HepG2 (cell line): ENCODE measurements at regions not wholly inside any gene's neighbourhood (a gene's known extent, or its start where the extent isn't known, plus 50 kb on each side); places are given as distances from the start of the nearest gene placed in this dataset.

Experiments used
- ATAC-seq: fragments of 200-7000 bp; cut with Tn5 transposase; 3 replicates; pipeline ENCODE4 v1.9.1; 2020; ENCODE audit warnings: mild to moderate bottlenecking, moderate library complexity
- BruUV-seq: library from RNA; stranded (reverse); fragments of 400-500 nt; replicated peaks from 2 replicates; lab custom pipeline; 2021; lab: Mats Ljungman, UMichigan
- CTCF ChIA-PET: fragments of 300-600 bp; formaldehyde crosslinking; extraction: SDS; loops from one replicate; lab custom pipeline; 2021; ENCODE audit warnings: low total read pairs, inconsistent platforms, low intra/inter-chr PET ratio; lab: Yijun Ruan, JAX
- POLR2A ChIA-PET: fragments of 350-600 bp; sonication (Branson Sonifier 250); formaldehyde crosslinking; loops from one replicate; lab custom pipeline; 2020; ENCODE audit warnings: antibody characterized with exemption, inconsistent platforms; lab: Yijun Ruan, JAX
- DNase-seq: peaks from one replicate; pipeline ENCODE4 v3.0.0-alpha.2; 2015; ENCODE audit warnings: low spot score
- FAIRE-seq: peaks from 3 replicates; lab custom pipeline; 2011; peaks lifted over from hg19 to GRCh38; lab: Jason Lieb, UNC
- H2AFZ ChIP-seq: one replicate; pipeline ENCODE4 v1.6.1; 2011; ENCODE audit warnings: low read length, inconsistent platforms
- H3K27ac ChIP-seq: fragments of 300-600 bp; 3 replicates; pipeline ENCODE4 v1.8.0; 2011; ENCODE audit warnings: mixed run types, mild to moderate bottlenecking, mixed read lengths, low read length, inconsistent platforms; ENCODE audit not compliant: insufficient read depth; ENCODE audit errors: extremely low read length
- H3K27me3 ChIP-seq, 2 experiments: fragments of 200-600 bp in 1 of 2; 2 replicates in 1 of 2; 3 replicates in 1 of 2; pipeline versions ENCODE4 v1.6.0 to v1.8.0; 2011; ENCODE audit warnings: low read length in 2 of 2, mild to moderate bottlenecking in 2 of 2, moderate library complexity in 2 of 2, inconsistent platforms in 1 of 2; ENCODE audit not compliant: insufficient read depth in 2 of 2, control insufficient read depth in 1 of 2
- H3K36me3 ChIP-seq, 2 experiments: fragments of 200-600 bp in 1 of 2; replicated peaks in 1 of 2; 2 replicates in 1 of 2; 3 replicates in 1 of 2; pipeline versions ENCODE4 v1.5.1 to v1.8.0; 2011; ENCODE audit warnings: low read length in 2 of 2, inconsistent platforms in 1 of 2; ENCODE audit not compliant: insufficient read depth in 2 of 2, control insufficient read depth in 1 of 2
- H3K4me1 ChIP-seq: 2 replicates; pipeline ENCODE4 v1.5.1; 2012; ENCODE audit warnings: low read length, inconsistent platforms; ENCODE audit not compliant: insufficient read depth
- H3K4me2 ChIP-seq: 2 replicates; pipeline ENCODE4 v1.6.0; 2011; ENCODE audit warnings: low read depth, low read length, inconsistent platforms
- H3K4me3 ChIP-seq, 3 experiments: fragments of 200-600 bp in 1 of 3; sonication (generic), shearing (Covaris generic) in 1 of 3; replicated peaks in 1 of 3; 2 replicates each; pipeline ENCODE4 v1.5.1; 2011 to 2016; ENCODE audit warnings: low read length in 3 of 3, inconsistent platforms in 2 of 3, low read depth in 2 of 3, mild to moderate bottlenecking in 2 of 3, control low read depth in 1 of 3, mixed read lengths in 1 of 3; ENCODE audit not compliant: insufficient read depth in 1 of 3
- H3K79me2 ChIP-seq: one replicate; pipeline ENCODE4 v1.6.1; 2011; ENCODE audit warnings: low read length, inconsistent platforms; ENCODE audit not compliant: insufficient read depth
- H3K9ac ChIP-seq: 2 replicates; pipeline ENCODE4 v1.6.0; 2011; ENCODE audit warnings: mild to moderate bottlenecking, low read depth, low read length, inconsistent platforms; ENCODE audit not compliant: insufficient read depth
- H3K9me3 ChIP-seq: 2 replicates; pipeline ENCODE4 v1.5.1; 2012; ENCODE audit warnings: mild to moderate bottlenecking, low read length
- H4K20me1 ChIP-seq: 2 replicates; pipeline ENCODE4 v1.6.0; 2011; ENCODE audit warnings: inconsistent platforms, mild to moderate bottlenecking, low read length, moderate library complexity; ENCODE audit not compliant: insufficient read depth
- HDAC2 ChIP-seq: sonication (generic); formaldehyde crosslinking; IDR thresholded peaks from 2 replicates; pipeline ENCODE4 v1.4.0; 2020; ENCODE audit warnings: missing genetic modification reagents
- MEIS2 ChIP-seq: sonication (generic); formaldehyde crosslinking; IDR thresholded peaks from 2 replicates; pipeline ENCODE4 v1.9.0; 2021; ENCODE audit warnings: mild to moderate bottlenecking, missing genetic modification reagents
- NKX3-1 ChIP-seq: sonication (generic); formaldehyde crosslinking; IDR thresholded peaks from 2 replicates; pipeline ENCODE4 v1.5.0; 2020; ENCODE audit warnings: missing genetic modification reagents
- PHB2 ChIP-seq: fragments of 450-650 bp; IDR thresholded peaks from 2 replicates; pipeline ENCODE4 v1.6.1; 2018; ENCODE audit not compliant: partially characterized antibody
- RFXAP ChIP-seq: sonication (generic); formaldehyde crosslinking; IDR thresholded peaks from 2 replicates; pipeline ENCODE4 v1.4.0; 2020; ENCODE audit warnings: missing genetic modification reagents, borderline replicate concordance
- SMARCC2 ChIP-seq: fragments of 450-650 bp; IDR thresholded peaks from 2 replicates; pipeline ENCODE4 v1.6.1; 2017; ENCODE audit warnings: antibody characterized with exemption, mild to moderate bottlenecking
- ZFP41 ChIP-seq: sonication (generic); formaldehyde crosslinking; IDR thresholded peaks from 2 replicates; pipeline ENCODE4 v1.4.0; 2020; ENCODE audit warnings: mild to moderate bottlenecking, missing genetic modification reagents, borderline replicate concordance
- ZNF460 ChIP-seq: sonication (generic); formaldehyde crosslinking; IDR thresholded peaks from 2 replicates; pipeline ENCODE4 v1.5.1; 2020; ENCODE audit warnings: missing genetic modification reagents, mild to moderate bottlenecking, borderline replicate concordance
- ZNF615 ChIP-seq: sonication (generic); formaldehyde crosslinking; IDR thresholded peaks from 2 replicates; pipeline ENCODE4 v1.5.0; 2020; ENCODE audit warnings: mild to moderate bottlenecking, missing genetic modification reagents, borderline replicate concordance
- ZNF691 ChIP-seq: sonication (generic); formaldehyde crosslinking; IDR thresholded peaks from 2 replicates; pipeline ENCODE4 v1.4.0; 2020; ENCODE audit warnings: missing genetic modification reagents, low read depth, mild to moderate bottlenecking, borderline replicate concordance
- ZSCAN30 ChIP-seq: sonication (generic); formaldehyde crosslinking; IDR thresholded peaks from 2 replicates; pipeline ENCODE4 v1.5.0; 2020; ENCODE audit warnings: mild to moderate bottlenecking, missing genetic modification reagents
- WGBS: methylation state at CpG from one replicate; pipeline ENCODE4 v1.1.6; 2017; ENCODE audit warnings: low lambda C conversion rate; 5-methylcytosine and 5-hydroxymethylcytosine counted together
- in situ Hi-C: cut with HindIII; loops from 2 replicates; pipeline ENCODE4 v1.10.0; 2017; ENCODE audit warnings: low pct_unique_long_range_greater_than_20kb; ENCODE audit not compliant: extremely low pct_ligation_motif_present
- intact Hi-C: fragments of 100-400 bp; cut with micrococcal nuclease; formaldehyde crosslinking; loops from one replicate; pipeline ENCODE4 v1.10.0; 2022; ENCODE audit not compliant: unreplicated experiment
- TF ChIP-seq, protein P1 (sequence below): sonication (generic); formaldehyde crosslinking; IDR thresholded peaks from 2 replicates; pipeline ENCODE4 v1.4.0; 2020; ENCODE audit warnings: low read depth, missing genetic modification reagents
- TF ChIP-seq, protein P2 (sequence below), 2 experiments: IDR thresholded peaks; 2 replicates each; pipeline ENCODE4 v1.6.1; 2011 to 2012; ENCODE audit warnings: low read length in 2 of 2, borderline replicate concordance in 1 of 2, low read depth in 1 of 2, mild to moderate bottlenecking in 1 of 2, moderate library complexity in 1 of 2

DNA sequence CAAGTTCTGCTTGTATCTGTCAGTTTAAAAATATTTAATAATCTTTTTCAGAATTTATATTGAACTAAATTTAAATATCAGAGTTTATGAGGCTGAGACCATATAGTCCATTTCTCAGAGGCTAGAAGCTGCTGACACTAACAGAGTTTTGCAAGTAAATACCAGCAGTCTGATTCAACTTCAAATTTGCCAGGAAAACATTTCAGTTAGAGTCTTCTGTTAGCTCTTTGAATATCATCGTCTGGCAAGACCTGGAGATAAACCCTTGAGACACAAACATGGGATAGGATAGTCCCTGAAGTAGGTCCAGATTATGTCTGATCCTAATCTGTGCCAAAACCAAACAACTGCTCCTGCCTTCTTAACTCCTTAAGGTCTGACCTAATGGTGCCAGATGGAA, 472.8 kb upstream of the STEAP1 start:
- no peak for ATAC-seq
- in situ Hi-C loops = no loop called here
- BruUV-seq = no TSS peak
- H3K27ac ChIP-seq = no peak overlapping the region
- ChIA-PET POLR2A (no interaction called here), CTCF (no interaction called here)
- H3K4me3 ChIP-seq = no peak overlapping the region
- H2AFZ ChIP-seq = no peak overlapping the region
- FAIRE-seq = no peak
- no peak overlapping the region for H3K4me2 ChIP-seq
- no peaks in the 10 kb centered on the region for H3K4me1 ChIP-seq
- no peak for DNase-seq
- intact Hi-C loops = no loop called here
- no peak overlapping the region for H3K9ac ChIP-seq
- H3K79me2 ChIP-seq = no peaks in the 10 kb centered on the region
- H3K27me3 ChIP-seq = no peaks in the 10 kb centered on the region
- TF ChIP-seq ZFP41 (CRISPR knock-in tag) = no peak
- TF ChIP-seq, protein P1, sequence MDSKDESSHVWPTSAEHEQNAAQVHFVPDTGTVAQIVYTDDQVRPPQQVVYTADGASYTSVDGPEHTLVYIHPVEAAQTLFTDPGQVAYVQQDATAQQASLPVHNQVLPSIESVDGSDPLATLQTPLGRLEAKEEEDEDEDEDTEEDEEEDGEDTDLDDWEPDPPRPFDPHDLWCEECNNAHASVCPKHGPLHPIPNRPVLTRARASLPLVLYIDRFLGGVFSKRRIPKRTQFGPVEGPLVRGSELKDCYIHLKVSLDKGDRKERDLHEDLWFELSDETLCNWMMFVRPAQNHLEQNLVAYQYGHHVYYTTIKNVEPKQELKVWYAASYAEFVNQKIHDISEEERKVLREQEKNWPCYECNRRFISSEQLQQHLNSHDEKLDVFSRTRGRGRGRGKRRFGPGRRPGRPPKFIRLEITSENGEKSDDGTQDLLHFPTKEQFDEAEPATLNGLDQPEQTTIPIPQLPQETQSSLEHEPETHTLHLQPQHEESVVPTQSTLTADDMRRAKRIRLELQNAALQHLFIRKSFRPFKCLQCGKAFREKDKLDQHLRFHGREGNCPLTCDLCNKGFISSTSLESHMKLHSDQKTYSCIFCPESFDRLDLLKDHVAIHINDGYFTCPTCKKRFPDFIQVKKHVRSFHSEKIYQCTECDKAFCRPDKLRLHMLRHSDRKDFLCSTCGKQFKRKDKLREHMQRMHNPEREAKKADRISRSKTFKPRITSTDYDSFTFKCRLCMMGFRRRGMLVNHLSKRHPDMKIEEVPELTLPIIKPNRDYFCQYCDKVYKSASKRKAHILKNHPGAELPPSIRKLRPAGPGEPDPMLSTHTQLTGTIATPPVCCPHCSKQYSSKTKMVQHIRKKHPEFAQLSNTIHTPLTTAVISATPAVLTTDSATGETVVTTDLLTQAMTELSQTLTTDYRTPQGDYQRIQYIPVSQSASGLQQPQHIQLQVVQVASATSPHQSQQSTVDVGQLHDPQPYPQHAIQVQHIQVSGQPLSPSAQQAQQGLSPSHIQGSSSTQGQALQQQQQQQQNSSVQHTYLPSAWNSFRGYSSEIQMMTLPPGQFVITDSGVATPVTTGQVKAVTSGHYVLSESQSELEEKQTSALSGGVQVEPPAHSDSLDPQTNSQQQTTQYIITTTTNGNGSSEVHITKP (CRISPR knock-in tag) = no peak
- TF ChIP-seq, protein P2, sequence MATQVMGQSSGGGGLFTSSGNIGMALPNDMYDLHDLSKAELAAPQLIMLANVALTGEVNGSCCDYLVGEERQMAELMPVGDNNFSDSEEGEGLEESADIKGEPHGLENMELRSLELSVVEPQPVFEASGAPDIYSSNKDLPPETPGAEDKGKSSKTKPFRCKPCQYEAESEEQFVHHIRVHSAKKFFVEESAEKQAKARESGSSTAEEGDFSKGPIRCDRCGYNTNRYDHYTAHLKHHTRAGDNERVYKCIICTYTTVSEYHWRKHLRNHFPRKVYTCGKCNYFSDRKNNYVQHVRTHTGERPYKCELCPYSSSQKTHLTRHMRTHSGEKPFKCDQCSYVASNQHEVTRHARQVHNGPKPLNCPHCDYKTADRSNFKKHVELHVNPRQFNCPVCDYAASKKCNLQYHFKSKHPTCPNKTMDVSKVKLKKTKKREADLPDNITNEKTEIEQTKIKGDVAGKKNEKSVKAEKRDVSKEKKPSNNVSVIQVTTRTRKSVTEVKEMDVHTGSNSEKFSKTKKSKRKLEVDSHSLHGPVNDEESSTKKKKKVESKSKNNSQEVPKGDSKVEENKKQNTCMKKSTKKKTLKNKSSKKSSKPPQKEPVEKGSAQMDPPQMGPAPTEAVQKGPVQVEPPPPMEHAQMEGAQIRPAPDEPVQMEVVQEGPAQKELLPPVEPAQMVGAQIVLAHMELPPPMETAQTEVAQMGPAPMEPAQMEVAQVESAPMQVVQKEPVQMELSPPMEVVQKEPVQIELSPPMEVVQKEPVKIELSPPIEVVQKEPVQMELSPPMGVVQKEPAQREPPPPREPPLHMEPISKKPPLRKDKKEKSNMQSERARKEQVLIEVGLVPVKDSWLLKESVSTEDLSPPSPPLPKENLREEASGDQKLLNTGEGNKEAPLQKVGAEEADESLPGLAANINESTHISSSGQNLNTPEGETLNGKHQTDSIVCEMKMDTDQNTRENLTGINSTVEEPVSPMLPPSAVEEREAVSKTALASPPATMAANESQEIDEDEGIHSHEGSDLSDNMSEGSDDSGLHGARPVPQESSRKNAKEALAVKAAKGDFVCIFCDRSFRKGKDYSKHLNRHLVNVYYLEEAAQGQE (IDR thresholded peaks at IDR 0.05; ENCODE audit: borderline replicate concordance in 1 of 2, low read depth in 1 of 2, low read length in 2 of 2) = no peak
- no peak for TF ChIP-seq ZNF615 (CRISPR knock-in tag)
- TF ChIP-seq PHB2 = no peak
- TF ChIP-seq RFXAP = no peak
- no peak for TF ChIP-seq ZNF460
- TF ChIP-seq NKX3-1 (CRISPR knock-in tag) = no peak
- TF ChIP-seq ZNF691 = no peak
- TF ChIP-seq ZSCAN30 (CRISPR knock-in tag) = no peak
- TF ChIP-seq MEIS2 (CRISPR knock-in tag) = no peak
- no peak for TF ChIP-seq HDAC2 (CRISPR knock-in tag)
- no peak for TF ChIP-seq SMARCC2
- TF ChIP-seq, all 625 proteins: peak for 0
- 0% methylated on average over 1 of the region's 1 CpG for WGBS
- no peaks in the 10 kb centered on the region for H3K36me3 ChIP-seq
- no peaks in the 10 kb centered on the region for H4K20me1 ChIP-seq
- peaks cover 16% of the 10 kb centered on the region; the same call in 1 of the 2 replicates for H3K9me3 ChIP-seq
